Endodermal cell (in vitro differentiated cells): ENCODE measurements at regions not wholly inside any gene's neighbourhood (a gene's known extent, or its start where the extent isn't known, plus 50 kb on each side); places are given as distances from the start of the nearest gene placed in this dataset.

Source experiments
- DNase-seq: peaks from one replicate; pipeline ENCODE4 v3.0.0-alpha.2; 2017
- H3K27ac ChIP-seq: 2 replicates; pipeline ENCODE4 v1.5.1; 2013; ENCODE audit warnings: mild to moderate bottlenecking, low read depth, low read length, moderate library complexity
- H3K27me3 ChIP-seq: 2 replicates; pipeline ENCODE4 v1.6.1; 2013; ENCODE audit warnings: mild to moderate bottlenecking, low read length, moderate library complexity; ENCODE audit not compliant: insufficient read depth, control insufficient read depth, poor library complexity, severe bottlenecking
- H3K36me3 ChIP-seq: 2 replicates; pipeline ENCODE4 v1.7.0; 2013; ENCODE audit warnings: mild to moderate bottlenecking, low read length, moderate library complexity; ENCODE audit not compliant: control insufficient read depth, insufficient read depth
- H3K4me1 ChIP-seq: one replicate; pipeline ENCODE4 v1.7.0; 2013; ENCODE audit warnings: low read length; ENCODE audit not compliant: control insufficient read depth, insufficient read depth
- H3K4me3 ChIP-seq: 2 replicates; pipeline ENCODE4 v1.5.1; 2013; ENCODE audit warnings: mild to moderate bottlenecking, low read length, moderate library complexity
- H3K9ac ChIP-seq: 2 replicates; pipeline ENCODE4 v1.6.1; 2013; ENCODE audit warnings: mild to moderate bottlenecking, low read length, moderate library complexity; ENCODE audit not compliant: poor library complexity, severe bottlenecking; ENCODE audit errors: extremely low read depth
- H3K9me3 ChIP-seq: 2 replicates; pipeline ENCODE4 v1.6.1; 2013; ENCODE audit warnings: mild to moderate bottlenecking, low read length, moderate library complexity; ENCODE audit not compliant: control insufficient read depth
- H3K27ac Mint-ChIP-seq: 2 replicates; pipeline ENCODE4 v1.8.0; 2020; ENCODE audit warnings: mixed read lengths
- H3K27me3 Mint-ChIP-seq: 2 replicates; pipeline ENCODE4 v1.8.0; 2021; ENCODE audit warnings: mild to moderate bottlenecking, mixed read lengths; ENCODE audit not compliant: insufficient read depth
- H3K36me3 Mint-ChIP-seq: 2 replicates; pipeline ENCODE4 v1.8.0; 2020; ENCODE audit warnings: low read depth, mixed read lengths
- H3K4me1 Mint-ChIP-seq: 2 replicates; pipeline ENCODE4 v1.8.0; 2020; ENCODE audit warnings: mixed read lengths
- H3K4me3 Mint-ChIP-seq: 2 replicates; pipeline ENCODE4 v1.8.0; 2020; ENCODE audit warnings: mild to moderate bottlenecking, moderate library complexity, mixed read lengths
- H3K9me3 Mint-ChIP-seq: 2 replicates; pipeline ENCODE4 v1.8.0; 2020; ENCODE audit warnings: mild to moderate bottlenecking, mixed read lengths
- WGBS, 2 experiments: methylation state at CpG; one replicate each; pipeline versions ENCODE4 v1.1.5 to v1.1.7; 2013; ENCODE audit warnings: missing lambda C conversion rate in 2 of 2, mixed read lengths in 1 of 2; ENCODE audit not compliant: insufficient coverage in 1 of 2, insufficient read length in 1 of 2; 5-methylcytosine and 5-hydroxymethylcytosine counted together
- TF ChIP-seq, protein P1 (sequence below): fragments of 200-600 bp; sonication (generic); conservative IDR thresholded peaks from 2 replicates; pipeline ENCODE4 v1.5.0; 2021; ENCODE audit warnings: antibody characterized with exemption, mild to moderate bottlenecking

DNA sequence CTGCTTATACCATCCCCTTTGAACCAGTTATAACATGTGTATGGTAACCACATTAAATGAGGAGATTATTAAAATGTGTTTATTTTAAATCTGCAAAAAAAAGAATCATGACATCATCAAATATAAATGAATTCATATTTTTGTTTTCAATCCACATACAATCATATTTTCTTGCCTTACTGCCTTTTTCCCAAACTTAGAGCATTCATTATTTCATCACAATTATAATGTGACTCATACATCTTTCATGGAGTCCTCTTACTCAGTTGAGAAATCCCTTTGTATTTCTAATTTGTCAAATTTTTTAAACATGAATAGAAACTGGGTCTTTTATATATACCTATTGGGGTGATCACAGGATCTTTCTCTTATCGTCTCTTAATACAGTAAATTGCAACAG lies 909.6 kb downstream of the DSC3 start:
- H3K36me3 Mint-ChIP-seq, result no peaks in the 10 kb centered on the region
- Histone ChIP-seq H3K27ac (no peak overlapping the region), H3K9ac (no peak overlapping the region), H3K9me3 (peaks cover 6% of the 10 kb centered on the region), H3K4me3 (no peak overlapping the region), H3K27me3 (no peaks in the 10 kb centered on the region), H3K36me3 (no peaks in the 10 kb centered on the region), H3K4me1 (no peaks in the 10 kb centered on the region)
- no peaks in the 10 kb centered on the region for H3K4me1 Mint-ChIP-seq
- WGBS, 2 experiments, result no CpG with 5 or more reads among the region's 1 CpG
- H3K27ac Mint-ChIP-seq, result no peak overlapping the region
- no peak overlapping the region for H3K4me3 Mint-ChIP-seq
- TF ChIP-seq, protein P1, sequence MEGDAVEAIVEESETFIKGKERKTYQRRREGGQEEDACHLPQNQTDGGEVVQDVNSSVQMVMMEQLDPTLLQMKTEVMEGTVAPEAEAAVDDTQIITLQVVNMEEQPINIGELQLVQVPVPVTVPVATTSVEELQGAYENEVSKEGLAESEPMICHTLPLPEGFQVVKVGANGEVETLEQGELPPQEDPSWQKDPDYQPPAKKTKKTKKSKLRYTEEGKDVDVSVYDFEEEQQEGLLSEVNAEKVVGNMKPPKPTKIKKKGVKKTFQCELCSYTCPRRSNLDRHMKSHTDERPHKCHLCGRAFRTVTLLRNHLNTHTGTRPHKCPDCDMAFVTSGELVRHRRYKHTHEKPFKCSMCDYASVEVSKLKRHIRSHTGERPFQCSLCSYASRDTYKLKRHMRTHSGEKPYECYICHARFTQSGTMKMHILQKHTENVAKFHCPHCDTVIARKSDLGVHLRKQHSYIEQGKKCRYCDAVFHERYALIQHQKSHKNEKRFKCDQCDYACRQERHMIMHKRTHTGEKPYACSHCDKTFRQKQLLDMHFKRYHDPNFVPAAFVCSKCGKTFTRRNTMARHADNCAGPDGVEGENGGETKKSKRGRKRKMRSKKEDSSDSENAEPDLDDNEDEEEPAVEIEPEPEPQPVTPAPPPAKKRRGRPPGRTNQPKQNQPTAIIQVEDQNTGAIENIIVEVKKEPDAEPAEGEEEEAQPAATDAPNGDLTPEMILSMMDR, result no peak
- no peaks in the 10 kb centered on the region for H3K9me3 Mint-ChIP-seq
- DNase-seq, result no peak
- H3K27me3 Mint-ChIP-seq, result no peaks in the 10 kb centered on the region

DNA sequence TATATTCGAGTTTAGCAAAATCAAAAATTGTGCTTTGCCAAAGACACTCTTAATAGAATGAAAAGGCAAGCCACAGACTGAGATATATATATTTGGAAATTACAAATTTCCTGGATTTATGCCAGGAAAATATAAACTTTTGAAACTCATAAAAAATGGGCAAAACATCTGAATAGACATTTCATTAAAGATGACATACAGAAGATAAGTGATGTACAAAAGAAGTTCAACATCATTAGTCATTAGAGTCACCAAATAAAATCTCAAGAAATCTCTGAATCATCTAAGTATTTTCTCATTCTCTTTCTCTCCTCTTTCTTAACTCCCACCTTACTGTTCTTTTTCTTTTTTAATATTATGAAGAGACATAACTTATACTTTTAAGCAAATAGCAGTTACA lies 921.1 kb downstream of the DSC3 start:
- H3K4me3 ChIP-seq, result no peak overlapping the region
- H3K4me1 ChIP-seq, result no peaks in the 10 kb centered on the region
- no peaks in the 10 kb centered on the region for H3K27me3 ChIP-seq
- H3K36me3 Mint-ChIP-seq, result no peaks in the 10 kb centered on the region
- peaks cover 4% of the 10 kb centered on the region for H3K9me3 Mint-ChIP-seq
- H3K36me3 ChIP-seq, result no peaks in the 10 kb centered on the region
- H3K9ac ChIP-seq, result no peak overlapping the region
- H3K27ac ChIP-seq, result no peak overlapping the region
- no peak for DNase-seq
- TF ChIP-seq, protein P1, result no peak
- H3K4me3 Mint-ChIP-seq, result no peak overlapping the region
- H3K4me1 Mint-ChIP-seq, result no peaks in the 10 kb centered on the region
- H3K27ac Mint-ChIP-seq, result no peak overlapping the region
- H3K27me3 Mint-ChIP-seq, result no peaks in the 10 kb centered on the region
- 80% methylated on average over 1 of the region's 1 CpG; no CpG with 5 or more reads in 1 of the 2 experiments for WGBS, 2 experiments
- H3K9me3 ChIP-seq, result no peaks in the 10 kb centered on the region

DNA sequence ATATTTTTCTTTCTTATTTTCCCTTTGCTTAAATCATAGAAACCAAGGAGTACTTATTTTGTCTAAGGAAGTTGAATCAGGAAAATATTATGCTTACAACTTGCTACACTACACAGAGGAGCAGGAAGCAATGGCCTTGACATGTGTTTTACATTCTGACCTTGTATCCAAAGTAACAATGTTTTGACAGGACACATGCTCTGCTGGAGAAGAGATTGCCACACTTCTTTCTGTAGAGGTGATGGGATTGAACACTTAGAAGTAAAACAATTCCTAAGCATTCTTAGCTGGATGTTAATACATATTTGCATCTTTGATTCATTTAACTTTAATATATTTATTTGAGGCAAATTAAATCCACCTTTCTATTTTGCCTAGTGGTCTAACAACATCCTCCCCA lies 929.1 kb downstream of the DSC3 start:
- no peak overlapping the region for H3K4me3 ChIP-seq
- H3K27me3 ChIP-seq, result no peaks in the 10 kb centered on the region
- no peak overlapping the region for H3K4me3 Mint-ChIP-seq
- no peaks in the 10 kb centered on the region for H3K4me1 Mint-ChIP-seq
- H3K4me1 ChIP-seq, result no peaks in the 10 kb centered on the region
- no peaks in the 10 kb centered on the region for H3K9me3 Mint-ChIP-seq
- no peaks in the 10 kb centered on the region for H3K36me3 Mint-ChIP-seq
- H3K9me3 ChIP-seq, result no peaks in the 10 kb centered on the region
- H3K36me3 ChIP-seq, result no peaks in the 10 kb centered on the region
- TF ChIP-seq, protein P1, result no peak
- DNase-seq, result no peak
- H3K27ac Mint-ChIP-seq, result no peak overlapping the region
- H3K27ac ChIP-seq, result no peak overlapping the region
- no peaks in the 10 kb centered on the region for H3K27me3 Mint-ChIP-seq
- H3K9ac ChIP-seq, result no peak overlapping the region
